Duodenal mucosa (tissue), 2 donors: ENCODE measurements at regions not wholly inside any gene's neighbourhood (a gene's known extent, or its start where the extent isn't known, plus 50 kb on each side); places are given as distances from the start of the nearest gene placed in this dataset.

Experiments used
- H3K27ac ChIP-seq: one replicate; pipeline ENCODE4 v1.7.0; 2013; ENCODE audit warnings: low read depth, low read length
- H3K27me3 ChIP-seq, 2 donors: one replicate each; pipeline ENCODE4 v1.7.0; 2013; ENCODE audit warnings: low read length in 2 of 2, control low read depth in 1 of 2; ENCODE audit not compliant: insufficient read depth in 2 of 2, control insufficient read depth in 1 of 2
- H3K36me3 ChIP-seq, 2 donors: one replicate each; pipeline ENCODE4 v1.7.0; 2013; ENCODE audit warnings: low read length in 2 of 2, control low read depth in 1 of 2; ENCODE audit not compliant: insufficient read depth in 2 of 2, control insufficient read depth in 1 of 2
- H3K4me1 ChIP-seq, 2 donors: one replicate each; pipeline ENCODE4 v1.7.0; 2013; ENCODE audit warnings: low read length in 2 of 2, control low read depth in 1 of 2; ENCODE audit not compliant: insufficient read depth in 2 of 2, control insufficient read depth in 1 of 2
- H3K4me3 ChIP-seq, 2 donors: one replicate each; pipeline ENCODE4 v1.7.0; 2013; ENCODE audit warnings: low read length in 2 of 2, low read depth in 1 of 2
- H3K9ac ChIP-seq, 2 donors: one replicate each; pipeline ENCODE4 v1.7.0; 2013; ENCODE audit warnings: low read length in 2 of 2, low read depth in 1 of 2
- H3K9me3 ChIP-seq, 2 donors: one replicate each; pipeline ENCODE4 v1.7.0; 2013; ENCODE audit warnings: low read length in 2 of 2, control low read depth in 1 of 2; ENCODE audit not compliant: control insufficient read depth in 1 of 2

GRCh38 chr2:51484605-51485004 lies 452.7 kb upstream of the NRXN1 start:
- H3K27ac ChIP-seq: no peak overlapping the region
- H3K9me3 ChIP-seq: no peaks in the 10 kb centered on the region
- no peaks in the 10 kb centered on the region for H3K36me3 ChIP-seq
- H3K4me3 ChIP-seq: no peak overlapping the region
- H3K9ac ChIP-seq: no peak overlapping the region
- H3K4me1 ChIP-seq: no peaks in the 10 kb centered on the region
- H3K27me3 ChIP-seq: no peaks in the 10 kb centered on the region

- Histone ChIP-seq H3K4me1 (no peaks in the 10 kb centered on the region), H3K27me3 (no peaks in the 10 kb centered on the region), H3K27ac (no peak overlapping the region), H3K4me3 (no peak overlapping the region), H3K9ac (no peak overlapping the region), H3K36me3 (no peaks in the 10 kb centered on the region), H3K9me3 (no peaks in the 10 kb centered on the region)
Observed at GRCh38 chr2:51483720-51484119, 451.8 kb upstream of the NRXN1 start.

GRCh38 chr2:51472783-51473182 lies 440.9 kb upstream of the NRXN1 start:
- Histone ChIP-seq H3K27ac (no peak overlapping the region), H3K36me3 (no peaks in the 10 kb centered on the region), H3K4me3 (no peak overlapping the region), H3K4me1 (no peaks in the 10 kb centered on the region), H3K9me3 (peaks cover 0 to 7% of the 10 kb centered on the region in 2 donors), H3K27me3 (no peaks in the 10 kb centered on the region), H3K9ac (no peak overlapping the region)

GRCh38 chr2:51472300-51472699 lies 440.4 kb upstream of the NRXN1 start:
- H3K36me3 ChIP-seq: no peaks in the 10 kb centered on the region
- no peaks in the 10 kb centered on the region for H3K27me3 ChIP-seq
- H3K9ac ChIP-seq: no peak overlapping the region
- H3K27ac ChIP-seq: no peak overlapping the region
- H3K4me1 ChIP-seq: no peaks in the 10 kb centered on the region
- H3K9me3 ChIP-seq: peaks cover 0 to 7% of the 10 kb centered on the region in 2 donors
- no peak overlapping the region for H3K4me3 ChIP-seq

- Histone ChIP-seq H3K9ac (no peak overlapping the region), H3K4me1 (no peaks in the 10 kb centered on the region), H3K36me3 (no peaks in the 10 kb centered on the region), H3K9me3 (peaks cover 0 to 7% of the 10 kb centered on the region in 2 donors), H3K27me3 (no peaks in the 10 kb centered on the region), H3K4me3 (no peak overlapping the region), H3K27ac (no peak overlapping the region)
Observed at GRCh38 chr2:51469102-51469501, 437.2 kb upstream of the NRXN1 start.

GRCh38 chr2:51465326-51465725 lies 433.4 kb upstream of the NRXN1 start:
- Histone ChIP-seq H3K9ac (no peak overlapping the region), H3K36me3 (no peaks in the 10 kb centered on the region), H3K4me3 (no peak overlapping the region), H3K27me3 (no peaks in the 10 kb centered on the region), H3K27ac (no peak overlapping the region), H3K9me3 (peaks cover 3% of the 10 kb centered on the region in 2 donors), H3K4me1 (no peaks in the 10 kb centered on the region)

GRCh38 chr2:51454177-51454576 lies 422.2 kb upstream of the NRXN1 start:
- Histone ChIP-seq H3K9me3 (peaks cover 0 to 11% of the 10 kb centered on the region in 2 donors), H3K9ac (no peak overlapping the region), H3K36me3 (no peaks in the 10 kb centered on the region), H3K4me1 (no peaks in the 10 kb centered on the region), H3K27me3 (no peaks in the 10 kb centered on the region), H3K4me3 (no peak overlapping the region), H3K27ac (no peak overlapping the region)

- Histone ChIP-seq H3K36me3 (no peaks in the 10 kb centered on the region), H3K4me1 (no peaks in the 10 kb centered on the region), H3K27me3 (no peaks in the 10 kb centered on the region), H3K27ac (no peak overlapping the region), H3K9ac (no peak overlapping the region), H3K9me3 (peaks cover 0 to 15% of the 10 kb centered on the region in 2 donors), H3K4me3 (no peak overlapping the region)
Observed at GRCh38 chr2:51448911-51449310, 417.0 kb upstream of the NRXN1 start.

GRCh38 chr2:51441786-51442185 lies 409.9 kb upstream of the NRXN1 start:
- no peak overlapping the region for H3K4me3 ChIP-seq
- H3K9ac ChIP-seq: no peak overlapping the region
- no peaks in the 10 kb centered on the region for H3K4me1 ChIP-seq
- peaks cover 2 to 7% of the 10 kb centered on the region in 2 donors for H3K9me3 ChIP-seq
- no peak overlapping the region for H3K27ac ChIP-seq
- H3K36me3 ChIP-seq: no peaks in the 10 kb centered on the region
- no peaks in the 10 kb centered on the region for H3K27me3 ChIP-seq

- Histone ChIP-seq H3K4me3 (no peak overlapping the region), H3K4me1 (no peaks in the 10 kb centered on the region), H3K36me3 (no peaks in the 10 kb centered on the region), H3K27ac (no peak overlapping the region), H3K9me3 (peaks cover 13 to 16% of the 10 kb centered on the region in 2 donors), H3K9ac (no peak overlapping the region), H3K27me3 (no peaks in the 10 kb centered on the region)
Observed at GRCh38 chr2:51424418-51424817, 392.5 kb upstream of the NRXN1 start.

GRCh38 chr2:51420511-51420910 lies 388.6 kb upstream of the NRXN1 start:
- no peak overlapping the region for H3K4me3 ChIP-seq
- H3K9ac ChIP-seq: no peak overlapping the region
- no peaks in the 10 kb centered on the region for H3K36me3 ChIP-seq
- H3K9me3 ChIP-seq: peaks cover 8 to 11% of the 10 kb centered on the region in 2 donors
- no peak overlapping the region for H3K27ac ChIP-seq
- H3K27me3 ChIP-seq: no peaks in the 10 kb centered on the region
- H3K4me1 ChIP-seq: no peaks in the 10 kb centered on the region
